Mammary epithelial cell (primary cell): ENCODE measurements at regions not wholly inside any gene's neighbourhood (a gene's known extent, or its start where the extent isn't known, plus 50 kb on each side); places are given as distances from the start of the nearest gene placed in this dataset.

Experiments
- CTCF ChIP-seq, 2 donors: IDR thresholded peaks in 1 of 2; conservative IDR thresholded peaks in 1 of 2; 2 replicates each; pipeline ENCODE4 v1.5.1; 2011 to 2012; ENCODE audit warnings: inconsistent platforms in 2 of 2, low read length in 2 of 2, mild to moderate bottlenecking in 2 of 2, control low read depth in 1 of 2, low read depth in 1 of 2; ENCODE audit not compliant: insufficient read depth in 1 of 2; ENCODE audit errors: extremely low read depth in 1 of 2
- EZH2 ChIP-seq: IDR thresholded peaks from 2 replicates; pipeline ENCODE4 v1.6.1; 2012; ENCODE audit warnings: low read length, inconsistent platforms, borderline replicate concordance

DNA sequence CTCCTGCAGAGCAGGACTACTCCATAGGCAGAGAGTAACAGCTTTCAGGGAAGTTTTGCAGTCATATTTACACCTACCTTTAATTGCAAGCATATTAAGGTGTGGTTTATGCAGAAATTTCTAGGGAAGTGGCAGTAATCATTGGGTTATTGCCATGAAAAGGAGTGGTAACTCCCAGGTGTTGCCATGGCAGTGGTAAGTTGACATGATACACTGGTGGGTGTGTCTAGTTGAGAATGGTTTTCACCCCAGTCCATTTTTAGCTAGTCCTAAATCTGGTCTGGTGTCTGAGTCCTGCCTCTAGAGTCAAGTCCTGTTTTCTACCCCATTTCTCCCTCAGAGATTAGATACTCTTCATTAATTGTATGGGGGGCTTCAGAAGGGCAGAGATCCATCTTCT is 128.4 kb upstream of the GMNC start:
- TF ChIP-seq EZH2 (no peak), CTCF (conservative IDR thresholded peaks at IDR 0.05 in 1 of 2, IDR thresholded peaks at IDR 0.05 in 1 of 2; ENCODE audit: extremely low read depth in 1 of 2, insufficient read depth in 1 of 2, low read depth in 1 of 2, low read length in 2 of 2) (no peak)
